Tibial nerve (tissue), 4 donors: ENCODE measurements at regions not wholly inside any gene's neighbourhood (a gene's known extent, or its start where the extent isn't known, plus 50 kb on each side); places are given as distances from the start of the nearest gene placed in this dataset.

Source experiments
- CTCF ChIP-seq, 5 experiments: fragments of 200-600 bp in 3 of 5; fragments of 450-650 bp in 2 of 5; sonication (generic) in 3 of 5; IDR thresholded peaks; one replicate each; pipeline ENCODE4 v1.5.1; 2016 to 2019; ENCODE audit warnings: antibody characterized with exemption in 5 of 5, mild to moderate bottlenecking in 3 of 5, moderate library complexity in 2 of 5
- EP300 ChIP-seq, 2 donors: sonication (generic); formaldehyde crosslinking; IDR thresholded peaks; one replicate each; pipeline ENCODE4 v1.6.1; 2017; ENCODE audit warnings: antibody characterized with exemption in 2 of 2, mild to moderate bottlenecking in 1 of 2
- POLR2A ChIP-seq, 2 donors: fragments of 450-650 bp; IDR thresholded peaks; one replicate each; pipeline ENCODE4 v1.6.1; 2017; ENCODE audit warnings: antibody characterized with exemption in 2 of 2, mild to moderate bottlenecking in 2 of 2, moderate library complexity in 2 of 2

GRCh38 chr2:226126104-226126503 lies 673.5 kb downstream of the IRS1 start:
- TF ChIP-seq CTCF (IDR thresholded peaks at IDR 0.05) (no peak), EP300 (IDR thresholded peaks at IDR 0.05) (no peak), POLR2A (IDR thresholded peaks at IDR 0.05) (no peak)
